Astrocyte of the cerebellum (primary cell): ENCODE measurements at regions not wholly inside any gene's neighbourhood (a gene's known extent, or its start where the extent isn't known, plus 50 kb on each side); places are given as distances from the start of the nearest gene placed in this dataset.

Experiments
- DNase-seq: peaks from one replicate; pipeline ENCODE4 v3.0.0-alpha.2; 2011; ENCODE audit warnings: low read depth
- H3K4me3 ChIP-seq: 2 replicates; pipeline ENCODE4 v1.5.1; 2011; ENCODE audit warnings: mild to moderate bottlenecking, low read depth, low read length, moderate library complexity
- CTCF ChIP-seq: IDR thresholded peaks from 2 replicates; pipeline ENCODE4 v1.5.1; 2012; ENCODE audit warnings: low read length, low read depth, moderate library complexity, mild to moderate bottlenecking; ENCODE audit errors: missing control alignments
- in situ Hi-C: cut with HindIII; loops from 2 replicates; pipeline ENCODE4 v1.10.0; 2017; ENCODE audit warnings: low sequenced_read_pairs

GRCh38 chr18:1045658-1046057 lies 141.0 kb downstream of the ADCYAP1 start:
- no peak for TF ChIP-seq CTCF
- in situ Hi-C loops = no loop called here
- H3K4me3 ChIP-seq = no peak overlapping the region
- no peak for DNase-seq

GRCh38 chr18:1047406-1047805 lies 142.7 kb downstream of the ADCYAP1 start:
- H3K4me3 ChIP-seq = no peak overlapping the region
- DNase-seq = peak; percentile 9
- in situ Hi-C loops = no loop called here
- TF ChIP-seq CTCF = no peak

- TF ChIP-seq CTCF = no peak
- in situ Hi-C loops = no loop called here
- peak; percentile 48 for DNase-seq
Observed at GRCh38 chr18:1048032-1048431, 143.4 kb downstream of the ADCYAP1 start.

GRCh38 chr18:1049173-1049572 lies 144.5 kb downstream of the ADCYAP1 start:
- DNase-seq = no peak
- no peak for TF ChIP-seq CTCF
- H3K4me3 ChIP-seq = no peak overlapping the region
- in situ Hi-C loops = no loop called here

More at GRCh38 chr18:1048032-1048431, 143.4 kb downstream of the ADCYAP1 start:
- no peak overlapping the region for H3K4me3 ChIP-seq

- no peak for TF ChIP-seq CTCF
- no peak overlapping the region for H3K4me3 ChIP-seq
- in situ Hi-C loops = no loop called here
- no peak for DNase-seq
Observed at GRCh38 chr18:1050012-1050657, 145.5 kb downstream of the ADCYAP1 start.

GRCh38 chr18:1052301-1052700 lies 147.6 kb downstream of the ADCYAP1 start:
- no peak for TF ChIP-seq CTCF
- in situ Hi-C loops = no loop called here
- no peak overlapping the region for H3K4me3 ChIP-seq
- no peak for DNase-seq
